Mesothelial cell of epicardium (in vitro differentiated cells): ENCODE measurements at regions not wholly inside any gene's neighbourhood (a gene's known extent, or its start where the extent isn't known, plus 50 kb on each side); places are given as distances from the start of the nearest gene placed in this dataset.

Experiments used
- DNase-seq, 2 experiments: peaks; one replicate each; pipeline ENCODE4 v3.0.0; 2021; ENCODE audit warnings: low spot score in 2 of 2; ENCODE audit not compliant: unreplicated experiment in 2 of 2
- H3K27ac Mint-ChIP-seq: 2 replicates; pipeline ENCODE4 v1.8.0; 2021; ENCODE audit warnings: mixed read lengths
- H3K27me3 Mint-ChIP-seq: 2 replicates; pipeline ENCODE4 v1.8.0; 2021; ENCODE audit warnings: low read depth, mixed read lengths
- H3K36me3 Mint-ChIP-seq: 2 replicates; pipeline ENCODE4 v1.8.0; 2021; ENCODE audit warnings: mixed read lengths
- H3K4me1 Mint-ChIP-seq: 2 replicates; pipeline ENCODE4 v1.8.0; 2021; ENCODE audit warnings: mixed read lengths
- H3K4me3 Mint-ChIP-seq: 2 replicates; pipeline ENCODE4 v1.8.0; 2021; ENCODE audit warnings: mild to moderate bottlenecking, moderate library complexity, mixed read lengths
- H3K9me3 Mint-ChIP-seq: 2 replicates; pipeline ENCODE4 v1.8.0; 2021; ENCODE audit warnings: mixed read lengths
- TF ChIP-seq, protein P1 (sequence below): fragments of 200-600 bp; sonication (generic); IDR thresholded peaks from one replicate; pipeline ENCODE4 v1.5.0; 2021; ENCODE audit warnings: antibody characterized with exemption; ENCODE audit not compliant: unreplicated experiment

DNA sequence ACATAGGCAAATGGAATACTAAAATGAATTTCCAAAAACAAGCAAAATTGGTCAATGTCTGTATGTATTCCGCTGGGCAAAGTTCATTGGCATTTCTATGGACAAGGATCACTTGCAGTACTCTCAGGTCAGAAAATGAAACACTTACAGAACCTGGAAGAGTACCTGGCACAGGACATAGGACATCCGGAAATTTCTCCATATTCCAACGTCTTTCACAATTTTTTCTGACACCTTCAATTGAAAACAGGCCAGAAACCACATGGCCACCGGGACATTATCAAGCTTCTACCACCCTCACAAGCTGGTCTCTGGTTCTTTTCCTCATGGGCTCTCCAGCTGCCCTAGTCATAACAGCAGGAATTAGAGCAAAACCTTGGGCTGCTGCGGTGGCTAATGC is 96.9 kb upstream of the MSH6 start:
- H3K9me3 Mint-ChIP-seq = peaks cover 7% of the 10 kb centered on the region

DNA sequence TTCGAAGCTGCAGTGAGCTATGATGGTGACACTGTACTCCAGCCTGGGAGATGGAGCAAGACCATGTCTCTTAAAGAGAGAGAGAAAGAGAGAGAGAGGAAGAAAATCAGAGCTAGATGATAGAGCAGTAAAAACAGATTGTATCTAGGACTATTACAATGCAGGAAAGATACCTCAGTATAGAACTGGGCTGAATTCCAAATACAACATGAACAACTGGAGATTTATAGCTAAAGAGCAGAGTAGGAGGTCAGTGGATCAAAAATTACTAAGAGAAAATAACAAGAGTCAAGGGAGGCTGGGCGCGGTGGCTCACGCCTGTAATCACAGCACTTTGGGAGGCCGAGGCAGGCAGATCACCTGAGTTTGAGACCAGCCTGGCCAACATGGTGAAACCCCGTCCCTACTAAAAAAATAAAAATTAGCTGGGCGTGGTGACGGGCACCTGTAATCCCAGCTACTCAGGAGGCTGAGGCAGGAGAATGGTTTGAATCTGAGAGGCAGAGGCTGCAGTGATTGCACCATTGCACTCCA is 100.7 kb upstream of the MSH6 start:
- no peaks in the 10 kb centered on the region for H3K27me3 Mint-ChIP-seq
- TF ChIP-seq, protein P1, sequence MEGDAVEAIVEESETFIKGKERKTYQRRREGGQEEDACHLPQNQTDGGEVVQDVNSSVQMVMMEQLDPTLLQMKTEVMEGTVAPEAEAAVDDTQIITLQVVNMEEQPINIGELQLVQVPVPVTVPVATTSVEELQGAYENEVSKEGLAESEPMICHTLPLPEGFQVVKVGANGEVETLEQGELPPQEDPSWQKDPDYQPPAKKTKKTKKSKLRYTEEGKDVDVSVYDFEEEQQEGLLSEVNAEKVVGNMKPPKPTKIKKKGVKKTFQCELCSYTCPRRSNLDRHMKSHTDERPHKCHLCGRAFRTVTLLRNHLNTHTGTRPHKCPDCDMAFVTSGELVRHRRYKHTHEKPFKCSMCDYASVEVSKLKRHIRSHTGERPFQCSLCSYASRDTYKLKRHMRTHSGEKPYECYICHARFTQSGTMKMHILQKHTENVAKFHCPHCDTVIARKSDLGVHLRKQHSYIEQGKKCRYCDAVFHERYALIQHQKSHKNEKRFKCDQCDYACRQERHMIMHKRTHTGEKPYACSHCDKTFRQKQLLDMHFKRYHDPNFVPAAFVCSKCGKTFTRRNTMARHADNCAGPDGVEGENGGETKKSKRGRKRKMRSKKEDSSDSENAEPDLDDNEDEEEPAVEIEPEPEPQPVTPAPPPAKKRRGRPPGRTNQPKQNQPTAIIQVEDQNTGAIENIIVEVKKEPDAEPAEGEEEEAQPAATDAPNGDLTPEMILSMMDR = no peak
- H3K36me3 Mint-ChIP-seq = no peaks in the 10 kb centered on the region
- DNase-seq = no peak
- no peak overlapping the region for H3K4me3 Mint-ChIP-seq
- H3K9me3 Mint-ChIP-seq = peaks cover 7% of the 10 kb centered on the region
- no peaks in the 10 kb centered on the region for H3K4me1 Mint-ChIP-seq
- no peak overlapping the region for H3K27ac Mint-ChIP-seq

More for the DNA sequence above, 96.9 kb upstream of the MSH6 start:
- Mint-ChIP-seq H3K4me3 (no peak overlapping the region), H3K27ac (no peak overlapping the region), H3K27me3 (no peaks in the 10 kb centered on the region), H3K4me1 (no peaks in the 10 kb centered on the region), H3K36me3 (no peaks in the 10 kb centered on the region)
- TF ChIP-seq, protein P1 = no peak
- DNase-seq = no peak

DNA sequence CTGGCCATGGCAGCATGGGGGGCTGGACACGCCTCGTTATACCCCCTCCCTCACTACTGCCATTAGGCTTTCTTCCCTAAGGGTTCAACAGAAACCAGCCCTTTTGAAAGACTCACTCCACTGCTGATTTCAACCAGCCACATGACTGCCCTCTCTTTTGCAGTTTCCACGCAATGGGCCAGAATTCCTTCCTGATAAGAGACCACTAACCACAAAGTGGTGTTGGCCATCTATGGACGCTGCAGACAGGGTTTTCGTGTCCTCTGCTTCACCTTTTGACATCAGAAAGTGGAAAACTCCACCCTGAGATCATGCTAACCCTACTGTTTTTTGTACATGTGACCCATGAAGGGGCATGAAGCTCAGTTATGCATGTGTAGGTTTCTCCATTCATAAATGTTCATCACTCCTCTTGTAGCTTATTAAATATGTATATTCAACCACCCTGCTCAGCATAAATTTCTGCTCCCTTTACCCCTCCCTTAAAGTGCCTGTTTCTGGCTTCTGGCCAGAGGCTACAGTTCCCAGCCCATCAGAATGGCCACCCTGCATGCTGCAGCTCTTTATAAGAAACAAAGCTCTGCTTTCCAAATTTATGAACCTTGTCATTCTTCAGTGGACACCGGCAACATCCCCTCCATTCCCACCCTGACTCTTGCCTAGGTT is 105.6 kb upstream of the KCNK12 start:
- no peak overlapping the region for H3K27ac Mint-ChIP-seq
- no peaks in the 10 kb centered on the region for H3K36me3 Mint-ChIP-seq
- H3K4me3 Mint-ChIP-seq = no peak overlapping the region
- no peaks in the 10 kb centered on the region for H3K4me1 Mint-ChIP-seq
- no peaks in the 10 kb centered on the region for H3K27me3 Mint-ChIP-seq
- H3K9me3 Mint-ChIP-seq = no peaks in the 10 kb centered on the region
- TF ChIP-seq, protein P1 = no peak
- no peak for DNase-seq

DNA sequence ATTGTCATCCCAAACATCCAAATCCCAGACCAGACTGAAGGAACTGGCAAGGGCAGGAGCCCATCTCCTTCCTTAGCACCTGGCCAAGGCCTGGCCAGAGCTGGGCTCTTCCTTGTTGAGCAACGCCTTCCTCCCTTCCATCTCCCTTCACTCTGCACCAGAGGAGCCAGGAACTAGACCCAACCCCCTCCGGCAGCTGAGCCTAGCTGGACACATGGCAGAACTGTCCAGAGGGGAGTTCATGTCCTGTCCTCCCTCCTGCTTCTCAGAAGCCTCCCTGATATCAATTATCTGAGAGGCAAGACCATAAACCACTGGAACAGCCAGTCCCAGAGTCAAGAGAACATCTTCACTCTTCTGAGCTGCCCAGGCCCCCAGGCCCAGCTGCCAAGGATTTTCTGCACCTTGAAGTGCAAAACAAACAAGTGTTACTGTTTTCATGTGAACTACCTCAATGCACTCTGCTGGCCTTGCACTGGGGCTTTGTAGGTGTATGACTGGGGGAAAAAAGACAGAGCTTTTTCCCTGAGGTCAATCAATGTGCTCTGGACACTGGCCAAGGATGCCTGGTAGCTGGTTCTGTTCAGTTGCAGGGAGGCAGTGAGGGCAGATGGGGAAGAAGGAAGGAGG is 104.5 kb upstream of the KCNK12 start:
- no peaks in the 10 kb centered on the region for H3K27me3 Mint-ChIP-seq
- H3K4me1 Mint-ChIP-seq = no peaks in the 10 kb centered on the region
- TF ChIP-seq, protein P1 = no peak
- no peak overlapping the region for H3K4me3 Mint-ChIP-seq
- no peak for DNase-seq
- no peaks in the 10 kb centered on the region for H3K36me3 Mint-ChIP-seq
- H3K27ac Mint-ChIP-seq = no peak overlapping the region
- H3K9me3 Mint-ChIP-seq = no peaks in the 10 kb centered on the region

DNA sequence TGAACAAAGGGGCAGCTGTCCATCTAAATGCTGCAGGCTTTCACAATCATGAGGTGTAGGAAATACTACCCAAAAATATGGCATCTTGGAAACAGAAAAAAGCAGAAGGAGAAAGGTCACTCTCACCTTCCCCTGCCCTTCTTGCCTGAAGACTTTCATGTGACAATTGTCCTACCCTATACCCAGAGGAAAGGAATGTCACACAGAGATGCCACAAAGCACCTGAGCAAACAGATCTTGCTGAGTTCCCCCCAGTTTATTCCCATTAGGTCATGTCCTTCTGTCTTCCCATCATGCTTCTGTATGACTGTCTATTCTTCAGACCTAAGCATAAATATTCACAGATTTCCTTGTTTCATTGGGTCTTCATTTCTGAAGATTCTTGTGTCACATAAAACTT is 95.5 kb upstream of the KCNK12 start:
- no peak overlapping the region for H3K27ac Mint-ChIP-seq
- TF ChIP-seq, protein P1 = no peak

More for the DNA sequence above, 95.5 kb upstream of the KCNK12 start:
- Mint-ChIP-seq H3K4me3 (no peak overlapping the region), H3K36me3 (no peaks in the 10 kb centered on the region), H3K9me3 (no peaks in the 10 kb centered on the region), H3K4me1 (no peaks in the 10 kb centered on the region), H3K27me3 (no peaks in the 10 kb centered on the region)
- no peak for DNase-seq
